HG02973 (cell line): ENCODE measurements at regions not wholly inside any gene's neighbourhood (a gene's known extent, or its start where the extent isn't known, plus 50 kb on each side); places are given as distances from the start of the nearest gene placed in this dataset.

ENCODE experiments used
- ATAC-seq: cut with Tn5 transposase; IDR thresholded peaks from one replicate; pipeline ENCODE4 v1.9.1; 2021; ENCODE audit warnings: moderate library complexity; ENCODE audit not compliant: unreplicated experiment

DNA sequence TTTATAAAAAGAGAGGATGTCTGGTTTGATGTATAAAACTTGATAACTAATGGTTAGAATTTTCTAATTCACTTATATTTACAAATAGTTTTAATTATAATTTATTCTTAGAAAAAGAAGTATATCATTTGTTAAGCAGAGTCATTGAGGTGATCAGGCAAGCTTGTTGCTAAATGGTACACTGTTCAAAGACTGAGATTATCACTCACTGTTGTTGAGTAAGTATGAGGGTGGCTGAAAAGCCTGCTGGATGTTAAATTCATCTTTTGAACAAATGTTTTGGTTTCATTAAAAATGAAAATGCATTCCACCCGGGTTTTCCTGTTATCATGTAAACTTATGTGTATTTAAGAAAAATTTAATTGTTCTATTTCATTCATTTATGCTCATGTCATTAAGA, 451.8 kb downstream of the ADAMTS20 start:
- ATAC-seq: no peak

- no peak for ATAC-seq
Measured at GRCh38 chr12:43099691-43100163, 452.3 kb downstream of the ADAMTS20 start.

DNA sequence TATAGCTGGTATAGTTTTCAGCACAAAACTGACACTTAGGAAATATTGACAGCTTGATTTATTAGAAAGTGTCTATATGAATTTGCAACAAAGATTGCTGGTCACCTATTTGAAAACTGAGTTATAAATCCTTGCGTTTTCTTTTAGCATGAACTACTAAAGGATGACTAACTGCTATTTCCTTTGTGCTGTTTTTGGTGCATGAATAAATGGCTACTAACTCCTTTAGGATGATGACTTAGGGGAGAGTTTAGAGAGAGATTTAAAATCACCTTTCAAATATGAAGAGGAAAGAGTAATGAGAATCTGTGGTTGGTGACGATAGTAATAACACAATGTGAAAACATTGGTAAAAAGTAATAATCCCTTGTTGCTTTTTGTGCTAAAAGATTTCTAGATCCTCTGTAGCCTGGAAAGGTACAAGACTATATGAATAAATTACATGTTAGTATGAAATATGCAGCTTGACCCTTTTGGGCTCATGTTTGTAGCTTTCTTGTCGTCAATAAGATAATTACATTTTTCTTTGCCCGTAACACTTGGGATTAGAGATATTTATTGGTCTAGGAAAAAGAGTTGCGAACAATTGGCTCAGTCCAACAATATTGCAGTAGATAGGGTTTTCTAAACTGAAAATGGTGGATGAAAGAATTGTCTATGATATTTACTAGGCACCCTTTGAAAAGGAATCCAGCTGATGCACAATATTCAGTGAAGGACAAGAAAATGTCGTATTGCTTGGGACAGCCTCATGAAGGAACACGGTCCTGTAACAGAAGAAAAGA, 453.0 kb downstream of the ADAMTS20 start:
- ATAC-seq: no peak

DNA sequence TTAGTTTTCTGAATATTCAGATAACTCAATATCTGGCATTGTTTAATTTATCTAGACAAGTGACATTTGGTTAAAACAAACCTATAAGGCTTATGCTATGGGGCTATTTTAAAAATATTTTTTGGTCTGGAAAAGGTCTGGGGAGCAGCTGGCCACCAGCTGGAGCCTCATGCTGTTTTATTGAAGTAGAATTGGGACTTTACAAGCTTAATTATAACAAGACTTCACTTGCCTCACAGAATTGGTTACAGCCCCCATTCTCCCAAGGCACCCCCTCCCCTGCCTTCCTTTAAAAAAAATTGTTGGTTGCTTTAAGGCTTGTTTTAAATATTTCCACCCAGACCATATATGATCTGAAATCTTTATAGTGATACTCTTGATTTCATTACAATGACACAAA, 453.9 kb downstream of the ADAMTS20 start:
- no peak for ATAC-seq

GRCh38 chr12:43097471-43097870, 454.5 kb downstream of the ADAMTS20 start:
- ATAC-seq: no peak

DNA sequence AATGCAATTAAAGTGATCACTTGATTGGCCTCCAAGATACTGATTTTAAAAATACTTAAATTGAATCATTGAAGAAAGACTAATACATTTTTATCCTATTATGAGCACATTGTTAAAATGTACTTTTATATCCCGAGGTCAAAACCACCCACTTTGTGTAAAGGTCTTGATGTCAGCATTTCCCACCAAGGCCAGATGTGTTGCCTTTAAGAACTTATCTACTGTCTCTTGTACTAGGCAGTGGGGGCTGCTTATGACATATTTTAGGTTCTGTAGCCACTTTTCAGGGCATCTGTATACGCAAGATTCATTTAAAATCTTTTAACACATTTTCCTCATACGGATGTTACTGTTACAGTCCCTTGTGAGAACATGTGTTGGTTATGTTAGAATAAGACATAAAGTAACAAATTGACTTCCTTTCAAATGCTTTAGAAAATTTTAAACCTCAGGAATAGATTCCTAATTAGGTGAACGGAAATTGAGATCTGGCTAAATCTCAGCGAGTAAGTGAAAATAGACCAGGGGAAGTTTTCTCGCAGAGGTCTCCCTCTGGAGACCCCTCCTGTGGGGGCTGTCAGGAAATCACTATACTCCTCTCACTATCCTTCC, 456.2 kb downstream of the ADAMTS20 start:
- ATAC-seq: no peak

- no peak for ATAC-seq
Measured at GRCh38 chr12:43094886-43095575, 457.0 kb downstream of the ADAMTS20 start.

- no peak for ATAC-seq
Measured at GRCh38 chr12:43090981-43091380, 461.0 kb downstream of the ADAMTS20 start.

DNA sequence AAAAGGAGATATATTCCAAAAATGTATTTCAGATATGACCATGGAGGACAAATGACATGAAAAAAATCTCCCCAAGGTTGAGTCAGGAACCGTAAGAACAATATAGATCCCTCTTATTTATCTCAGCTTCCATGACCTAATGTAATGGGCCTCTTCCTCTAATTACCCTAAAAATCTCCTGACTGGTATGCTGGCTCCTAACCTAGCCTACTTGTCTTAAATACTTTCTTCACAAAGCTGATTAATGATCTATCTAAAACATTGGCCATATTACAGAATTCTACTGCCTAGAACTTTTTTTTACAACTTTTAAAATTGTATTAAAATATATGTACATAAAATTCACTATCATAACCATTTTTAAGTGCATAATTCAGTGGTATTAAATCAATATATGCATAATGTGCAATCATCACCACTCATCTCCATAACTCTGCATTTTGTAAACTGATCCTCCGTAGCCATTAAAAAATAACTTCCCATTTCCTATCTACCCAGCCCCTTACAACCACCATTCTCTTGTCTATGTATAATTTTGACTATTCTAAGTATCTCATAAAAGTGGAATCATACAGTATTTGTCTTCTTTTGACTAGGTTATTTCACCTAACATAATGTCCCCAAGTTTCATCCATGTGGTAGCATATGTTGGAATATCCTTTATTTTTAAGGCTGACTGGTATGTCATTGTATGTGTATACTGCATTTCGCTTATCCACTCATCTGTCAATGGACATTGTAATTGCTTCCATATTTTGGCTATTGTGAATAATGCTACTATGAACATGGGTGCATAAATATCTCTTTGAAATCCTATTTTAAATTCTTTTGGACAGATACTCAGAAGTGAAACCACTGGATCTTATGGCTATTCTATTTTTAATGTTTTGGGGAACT, 464.6 kb downstream of the ADAMTS20 start:
- ATAC-seq: no peak

DNA sequence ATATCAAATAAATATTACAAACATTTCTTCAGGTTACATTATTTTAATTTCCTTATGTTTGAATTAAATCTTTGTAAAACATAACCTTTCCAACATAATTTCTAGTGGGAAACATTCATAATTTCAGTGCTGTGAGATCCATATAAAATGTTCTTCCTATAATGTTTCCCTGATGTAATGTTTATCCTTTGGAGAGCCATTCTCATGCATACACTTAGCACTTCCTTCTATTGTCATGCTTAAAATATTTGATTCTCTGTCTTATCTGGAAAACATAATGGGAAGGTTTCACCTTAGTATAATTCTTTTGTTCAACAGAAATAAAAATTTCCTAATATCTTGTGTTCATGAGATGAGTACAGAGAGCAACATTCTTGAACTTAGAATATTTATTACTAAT, 472.5 kb downstream of the ADAMTS20 start:
- ATAC-seq: no peak

DNA sequence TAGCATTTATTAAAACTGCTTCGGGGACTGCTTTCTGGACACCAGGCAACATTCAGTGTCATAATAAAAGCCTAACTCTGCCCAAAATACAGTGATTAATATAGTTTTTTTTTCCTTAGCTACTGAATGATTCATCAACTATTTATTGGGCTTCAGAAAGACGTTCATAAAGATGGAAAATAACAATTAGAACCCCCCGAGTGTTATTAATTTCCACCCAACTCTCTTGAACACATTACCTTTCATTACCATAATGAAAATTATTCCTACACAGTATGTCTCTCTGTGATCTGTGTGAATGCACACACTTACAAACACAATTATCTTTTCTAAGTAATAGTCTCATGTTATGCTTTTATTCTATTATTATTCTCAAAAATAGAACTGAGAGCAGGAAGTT, 473.0 kb downstream of the ADAMTS20 start:
- no peak for ATAC-seq

- ATAC-seq: no peak
Measured at GRCh38 chr12:43072431-43072830, 479.6 kb downstream of the ADAMTS20 start.

- no peak for ATAC-seq
Measured at GRCh38 chr12:43069768-43070221, 480.2 kb upstream of the PRICKLE1 start.

DNA sequence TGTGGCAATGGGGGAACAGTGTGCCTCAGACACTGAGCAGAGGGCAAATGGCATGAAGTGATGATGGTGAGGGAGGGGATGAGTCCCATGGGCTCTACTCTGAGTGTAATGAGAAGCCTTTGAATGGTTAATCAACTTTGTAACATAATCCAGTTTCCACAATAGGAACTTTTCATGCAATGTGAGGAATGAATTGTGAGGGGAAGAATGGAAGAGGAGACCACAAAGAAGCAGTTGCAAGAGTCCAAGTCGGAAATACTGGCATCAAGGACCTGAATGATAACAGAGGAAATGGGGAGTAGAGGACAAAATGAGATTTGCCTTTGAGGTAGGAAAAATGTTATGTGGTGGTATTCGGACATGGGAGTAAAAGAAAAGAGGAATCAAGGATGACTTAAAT, 476.9 kb upstream of the PRICKLE1 start:
- ATAC-seq: no peak

DNA sequence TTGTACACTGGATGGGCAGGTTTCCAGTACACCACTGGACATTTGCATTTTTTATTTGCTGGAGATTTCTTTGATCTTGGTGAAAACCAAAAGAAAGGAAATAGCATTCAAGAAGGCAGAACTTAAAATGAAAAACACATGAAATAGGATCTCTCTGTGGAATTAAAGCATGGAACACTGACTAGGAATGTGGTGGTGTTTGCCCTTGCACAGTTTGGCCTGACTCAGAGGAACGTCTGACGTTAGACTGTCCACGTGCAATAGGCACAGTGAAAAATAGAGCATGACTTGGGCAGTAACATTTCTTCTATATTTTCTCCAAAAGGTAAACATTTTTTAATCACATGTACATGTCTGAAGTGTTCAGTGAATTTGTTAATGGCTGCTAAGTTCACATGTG, 474.1 kb upstream of the PRICKLE1 start:
- ATAC-seq: no peak

GRCh38 chr12:43062201-43062895, 472.8 kb upstream of the PRICKLE1 start:
- ATAC-seq: no peak

DNA sequence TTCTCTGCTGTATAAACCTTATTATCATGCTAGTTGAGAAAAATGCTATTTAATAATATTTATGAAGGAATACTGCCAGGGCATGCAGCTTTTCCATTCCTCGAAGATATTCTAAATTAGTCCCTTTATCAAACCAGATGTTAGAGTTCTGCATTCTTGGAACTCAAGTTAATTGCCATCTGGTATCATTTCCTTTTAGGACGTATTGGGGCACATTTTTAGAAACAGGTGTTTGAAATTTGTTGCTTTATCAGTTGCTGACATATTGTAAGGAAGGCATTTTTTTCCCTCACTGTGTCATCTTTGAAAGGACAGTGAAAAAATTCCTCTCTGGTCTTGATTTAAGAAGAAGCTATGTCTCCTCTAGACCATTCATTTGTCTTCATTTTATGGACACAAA, 471.2 kb upstream of the PRICKLE1 start:
- ATAC-seq: no peak

DNA sequence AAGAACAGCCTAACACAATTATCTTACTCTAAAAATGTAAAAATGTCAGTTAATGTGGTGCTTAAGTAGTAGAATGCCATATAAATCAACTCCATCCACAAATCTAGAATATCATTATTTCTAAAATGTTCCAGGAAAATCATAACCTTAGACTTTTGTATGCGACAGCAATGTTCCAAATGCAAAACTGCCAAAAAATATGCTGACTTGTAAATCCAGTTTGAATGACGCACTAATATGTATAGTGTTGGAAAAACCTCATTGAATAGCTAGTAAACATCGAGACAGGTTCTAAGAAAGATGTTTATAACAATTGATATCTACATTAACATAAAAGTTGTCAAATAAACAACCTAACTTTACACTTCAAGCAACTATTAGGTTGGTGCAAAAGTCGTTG, 469.1 kb upstream of the PRICKLE1 start:
- ATAC-seq: no peak

DNA sequence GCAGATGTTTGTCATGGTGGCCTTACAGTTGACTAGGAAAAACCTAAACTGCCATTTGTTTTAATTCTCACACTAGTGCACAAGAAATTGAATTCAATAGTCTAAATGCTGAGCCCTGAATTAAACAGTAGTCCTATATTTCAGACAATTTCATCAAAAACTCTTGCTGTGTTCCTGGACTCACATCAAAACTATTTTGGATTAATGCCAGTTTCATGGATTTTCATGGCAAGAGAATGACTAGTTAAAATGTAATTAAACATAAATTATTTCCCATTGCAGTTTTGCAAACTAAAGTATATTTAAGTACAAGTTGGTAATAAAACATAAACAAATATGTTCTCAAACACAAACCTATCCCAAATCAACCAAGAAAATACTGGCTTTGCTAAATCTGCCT, 468.0 kb upstream of the PRICKLE1 start:
- ATAC-seq: no peak

GRCh38 chr12:43054085-43054484, 464.5 kb upstream of the PRICKLE1 start:
- ATAC-seq: no peak
